Tibial artery (tissue), 4 donors: ENCODE measurements at regions not wholly inside any gene's neighbourhood (a gene's known extent, or its start where the extent isn't known, plus 50 kb on each side); places are given as distances from the start of the nearest gene placed in this dataset.

Source experiments
- DNase-seq, 2 donors: peaks; one replicate each; pipeline ENCODE4 v3.0.0-alpha.2; 2019
- H3K27ac ChIP-seq, 2 donors: fragments of 200-600 bp; sonication (generic) in 1 of 2; 1 replicate in 1 of 2; 2 replicates in 1 of 2; pipeline ENCODE4 v1.5.1; 2018 to 2019; ENCODE audit warnings: mild to moderate bottlenecking in 1 of 2
- H3K27me3 ChIP-seq, 2 donors: fragments of 200-600 bp; sonication (generic) in 1 of 2; one replicate each; pipeline versions ENCODE4 v1.5.1 to v1.6.0; 2016 to 2019
- H3K36me3 ChIP-seq, 3 donors: fragments of 200-600 bp; sonication (generic) in 2 of 3; one replicate each; pipeline ENCODE4 v1.5.1; 2016 to 2019; ENCODE audit warnings: mild to moderate bottlenecking in 2 of 3
- H3K4me1 ChIP-seq, 4 donors: fragments of 200-600 bp; sonication (generic) in 2 of 4; 1 replicate in 3 of 4; 2 replicates in 1 of 4; pipeline ENCODE4 v1.5.1; 2016 to 2019
- H3K4me3 ChIP-seq, 2 donors: fragments of 200-600 bp; sonication (generic) in 1 of 2; 1 replicate in 1 of 2; 2 replicates in 1 of 2; pipeline ENCODE4 v1.5.1; 2018 to 2019; ENCODE audit warnings: mild to moderate bottlenecking in 2 of 2
- H3K9me3 ChIP-seq, 3 donors: fragments of 200-600 bp; sonication (generic) in 1 of 3; one replicate each; pipeline ENCODE4 v1.5.1; 2016 to 2019
- intact Hi-C: fragments of 100-400 bp; cut with DNase I; formaldehyde crosslinking; loops from one replicate; pipeline ENCODE4 v1.15.0; 2023; ENCODE audit warnings: low total_unique reads
- TF ChIP-seq, protein P1 (sequence below), 2 experiments: fragments of 200-600 bp in 1 of 2; fragments of 450-650 bp in 1 of 2; IDR thresholded peaks; one replicate each; pipeline ENCODE4 v1.5.1; 2017 to 2019; ENCODE audit warnings: antibody characterized with exemption in 2 of 2, mild to moderate bottlenecking in 1 of 2, moderate library complexity in 1 of 2

DNA sequence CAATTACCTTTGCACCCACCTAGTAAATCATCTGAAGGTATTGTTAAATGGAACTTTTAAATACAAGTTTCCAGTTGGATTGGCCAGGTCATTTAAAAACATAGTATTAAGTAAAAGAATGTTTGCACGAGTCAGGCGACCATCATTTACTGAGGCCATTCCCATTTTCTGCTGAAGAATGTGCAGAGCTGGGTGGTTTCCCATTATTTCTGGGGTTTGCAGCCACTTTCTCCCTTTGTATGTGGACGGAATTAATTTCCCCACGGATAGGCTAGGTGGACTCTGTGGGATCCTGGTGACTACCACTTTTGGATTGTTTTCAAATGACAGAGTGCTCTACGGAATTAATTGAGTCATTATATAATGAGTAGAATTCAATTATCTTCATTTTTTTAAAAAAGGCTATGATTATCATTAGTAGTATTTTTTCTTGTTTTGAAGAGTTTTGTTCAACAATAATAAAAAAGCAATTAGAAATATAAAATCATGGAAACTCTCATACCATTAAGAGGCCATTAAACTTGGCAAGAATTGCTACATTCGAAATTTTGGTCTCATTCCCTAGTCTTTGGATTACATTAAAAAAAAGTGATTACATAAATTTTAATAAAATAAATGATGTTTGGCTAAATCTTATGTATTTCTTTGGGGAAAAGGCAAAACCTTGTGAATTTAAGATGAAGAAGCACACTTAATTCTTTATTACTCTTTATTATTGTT, 120.4 kb upstream of the FZD8 start:
- no peaks in the 10 kb centered on the region for H3K9me3 ChIP-seq
- no peaks in the 10 kb centered on the region for H3K27me3 ChIP-seq
- TF ChIP-seq, protein P1, sequence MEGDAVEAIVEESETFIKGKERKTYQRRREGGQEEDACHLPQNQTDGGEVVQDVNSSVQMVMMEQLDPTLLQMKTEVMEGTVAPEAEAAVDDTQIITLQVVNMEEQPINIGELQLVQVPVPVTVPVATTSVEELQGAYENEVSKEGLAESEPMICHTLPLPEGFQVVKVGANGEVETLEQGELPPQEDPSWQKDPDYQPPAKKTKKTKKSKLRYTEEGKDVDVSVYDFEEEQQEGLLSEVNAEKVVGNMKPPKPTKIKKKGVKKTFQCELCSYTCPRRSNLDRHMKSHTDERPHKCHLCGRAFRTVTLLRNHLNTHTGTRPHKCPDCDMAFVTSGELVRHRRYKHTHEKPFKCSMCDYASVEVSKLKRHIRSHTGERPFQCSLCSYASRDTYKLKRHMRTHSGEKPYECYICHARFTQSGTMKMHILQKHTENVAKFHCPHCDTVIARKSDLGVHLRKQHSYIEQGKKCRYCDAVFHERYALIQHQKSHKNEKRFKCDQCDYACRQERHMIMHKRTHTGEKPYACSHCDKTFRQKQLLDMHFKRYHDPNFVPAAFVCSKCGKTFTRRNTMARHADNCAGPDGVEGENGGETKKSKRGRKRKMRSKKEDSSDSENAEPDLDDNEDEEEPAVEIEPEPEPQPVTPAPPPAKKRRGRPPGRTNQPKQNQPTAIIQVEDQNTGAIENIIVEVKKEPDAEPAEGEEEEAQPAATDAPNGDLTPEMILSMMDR (IDR thresholded peaks at IDR 0.05): no peak
- H3K4me1 ChIP-seq: no peaks in the 10 kb centered on the region
- no peaks in the 10 kb centered on the region for H3K36me3 ChIP-seq
- no peak overlapping the region for H3K4me3 ChIP-seq
- intact Hi-C loops: no loop called here
- DNase-seq: no peak
- no peak overlapping the region for H3K27ac ChIP-seq

DNA sequence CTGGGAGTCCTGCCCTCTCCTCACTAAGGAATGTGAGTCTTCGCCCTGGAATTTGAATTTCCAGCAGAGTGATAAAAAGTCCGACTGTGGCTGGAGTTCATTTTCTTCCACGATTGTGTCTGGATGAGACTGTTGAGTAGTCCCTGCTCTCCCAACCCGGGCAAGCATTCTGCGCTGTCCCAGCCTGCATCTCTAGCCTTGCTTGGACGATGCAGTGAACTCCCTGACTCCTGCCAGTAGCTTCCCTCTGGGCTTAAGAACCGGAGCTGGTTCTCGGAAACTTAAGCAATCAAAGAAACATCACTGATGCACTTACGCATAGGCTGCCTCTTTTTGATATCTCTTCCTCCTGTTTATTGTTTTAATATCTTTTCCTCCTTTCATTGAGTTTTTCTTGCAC, 116.0 kb upstream of the FZD8 start:
- Histone ChIP-seq H3K27ac (no peak overlapping the region), H3K27me3 (no peaks in the 10 kb centered on the region), H3K4me1 (no peaks in the 10 kb centered on the region), H3K4me3 (no peak overlapping the region), H3K9me3 (no peaks in the 10 kb centered on the region), H3K36me3 (no peaks in the 10 kb centered on the region)
- TF ChIP-seq, protein P1 (IDR thresholded peaks at IDR 0.05): no peak
- intact Hi-C loops: no loop called here
- DNase-seq: peak; percentile 71 to 75

DNA sequence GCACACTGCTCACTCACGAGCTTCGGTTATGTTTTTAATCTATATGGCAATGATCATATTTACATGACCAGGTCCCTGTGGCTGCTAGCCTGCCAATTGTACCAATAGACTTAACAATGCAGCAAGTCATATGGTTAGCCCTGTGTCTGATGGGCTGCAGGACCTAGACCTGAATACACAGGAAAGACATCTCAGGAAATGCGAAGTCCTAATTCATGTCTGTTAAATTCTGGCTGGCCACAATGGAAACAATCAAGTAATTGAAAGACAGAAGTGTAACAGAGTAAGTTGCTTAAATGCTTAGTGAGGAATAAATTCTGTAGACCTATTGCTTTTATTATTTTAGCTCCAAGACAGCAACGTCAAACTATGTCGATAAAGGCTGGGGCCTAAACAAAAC, 112.4 kb upstream of the FZD8 start:
- H3K9me3 ChIP-seq: no peaks in the 10 kb centered on the region
- intact Hi-C loops: no loop called here
- no peak overlapping the region for H3K4me3 ChIP-seq
- H3K4me1 ChIP-seq: no peaks in the 10 kb centered on the region
- TF ChIP-seq, protein P1 (IDR thresholded peaks at IDR 0.05): no peak
- H3K36me3 ChIP-seq: no peaks in the 10 kb centered on the region
- no peak overlapping the region for H3K27ac ChIP-seq
- no peaks in the 10 kb centered on the region for H3K27me3 ChIP-seq
- DNase-seq: no peak

DNA sequence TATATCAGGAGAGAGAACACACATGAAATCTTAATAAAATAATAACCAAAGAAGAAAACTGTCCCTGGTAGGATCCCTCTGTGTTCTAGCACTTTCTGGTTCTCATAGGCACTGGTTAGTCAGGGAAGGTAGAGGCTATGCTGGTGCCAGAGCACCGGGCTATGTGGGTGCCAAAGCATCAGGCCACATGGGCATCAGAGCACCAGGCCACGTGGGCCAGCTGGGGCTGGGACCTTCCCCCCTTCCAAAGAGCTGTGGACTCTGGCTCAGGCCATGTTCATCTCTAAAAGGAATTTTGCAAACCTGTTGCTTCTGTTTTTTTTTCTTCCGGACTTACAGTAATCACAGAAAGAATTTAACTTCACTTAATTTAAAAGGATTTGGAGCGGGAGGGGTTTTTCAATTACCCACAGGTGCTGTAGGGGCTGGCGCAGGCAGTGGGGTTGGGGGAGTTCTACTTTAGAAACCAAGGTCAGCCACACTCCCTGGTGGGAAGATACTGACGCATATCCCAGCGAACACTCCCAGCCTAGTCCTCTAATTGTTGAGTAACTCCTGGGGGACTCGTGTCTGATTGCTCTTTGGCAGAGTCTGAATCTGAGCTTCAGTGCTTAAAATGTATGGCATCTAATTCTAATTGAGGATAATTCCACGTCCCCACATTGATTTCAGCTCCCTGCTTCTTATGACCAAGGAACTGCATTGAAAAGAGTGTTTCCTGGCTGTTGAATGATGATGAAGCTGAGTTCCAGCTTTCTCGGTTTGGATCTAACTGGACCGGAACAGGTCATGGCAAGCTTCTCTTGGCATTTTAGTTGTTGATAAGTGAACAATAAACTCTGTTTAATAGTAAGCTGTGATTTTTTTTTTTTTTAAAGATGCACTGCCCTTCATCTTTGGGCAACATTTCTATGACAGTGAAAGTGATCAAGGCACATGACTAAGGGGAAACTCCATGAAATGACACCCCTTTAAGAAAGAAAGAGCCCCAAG, 110.7 kb upstream of the FZD8 start:
- H3K27ac ChIP-seq: no peak overlapping the region
- intact Hi-C loops: no loop called here
- peak in 1 of 2 donors; percentile 24 for DNase-seq

DNA sequence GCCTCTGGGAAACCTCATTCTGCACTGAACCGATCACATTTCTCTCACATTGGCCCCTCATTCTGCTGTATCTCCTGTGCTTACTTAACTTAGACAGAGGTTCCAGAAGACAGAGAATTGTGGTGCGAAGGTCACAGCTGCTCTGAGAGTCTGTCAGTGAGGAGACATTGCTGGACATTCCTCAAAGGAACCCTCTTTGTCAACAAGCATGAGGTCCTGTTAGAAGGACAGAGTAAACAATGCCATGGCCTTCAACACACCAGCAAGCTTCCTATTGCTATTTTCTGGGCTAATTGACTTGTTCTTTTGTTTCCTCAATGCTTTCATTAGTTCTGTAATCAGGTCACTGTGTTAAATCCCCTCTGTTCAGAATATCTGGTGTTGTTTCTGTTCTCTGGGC, 109.3 kb upstream of the FZD8 start:
- TF ChIP-seq, protein P1 (IDR thresholded peaks at IDR 0.05): no peak
- Histone ChIP-seq H3K27ac (no peak overlapping the region), H3K36me3 (no peaks in the 10 kb centered on the region), H3K9me3 (no peaks in the 10 kb centered on the region), H3K27me3 (no peaks in the 10 kb centered on the region), H3K4me1 (no peaks in the 10 kb centered on the region), H3K4me3 (no peak overlapping the region)
- no peak for DNase-seq
- intact Hi-C loops: no loop called here

More for the DNA sequence above, 110.7 kb upstream of the FZD8 start:
- H3K4me3 ChIP-seq: no peak overlapping the region
- no peaks in the 10 kb centered on the region for H3K36me3 ChIP-seq
- H3K27me3 ChIP-seq: no peaks in the 10 kb centered on the region
- H3K4me1 ChIP-seq: no peaks in the 10 kb centered on the region
- no peaks in the 10 kb centered on the region for H3K9me3 ChIP-seq
- TF ChIP-seq, protein P1 (IDR thresholded peaks at IDR 0.05): no peak
